HCT116 (cell line): ENCODE measurements at regions not wholly inside any gene's neighbourhood (a gene's known extent, or its start where the extent isn't known, plus 50 kb on each side); places are given as distances from the start of the nearest gene placed in this dataset.

Source experiments
- ATAC-seq: fragments of 200-7000 bp; cut with Tn5 transposase; 2 replicates; pipeline ENCODE4 v1.9.1; 2020; ENCODE audit warnings: mild to moderate bottlenecking, moderate library complexity
- BruUV-seq: library from RNA; stranded (reverse); fragments of 400-500 nt; replicated peaks from 2 replicates; lab custom pipeline; 2021; lab: Mats Ljungman, UMichigan
- CTCF ChIA-PET: fragments of 300-600 bp; sonication (Branson Sonifier 250); formaldehyde crosslinking; loops from one replicate; lab custom pipeline; 2021; ENCODE audit warnings: antibody characterized with exemption; lab: Charles Lee
- POLR2A ChIA-PET: fragments of 300-600, 350-600 bp; sonication (Branson Sonifier 250); formaldehyde crosslinking; loops from one replicate; lab custom pipeline; 2021; ENCODE audit warnings: antibody characterized with exemption; lab: Charles Lee
- RAD21 ChIA-PET, 2 experiments: fragments of 300-600 bp; sonication (Branson Sonifier 250); formaldehyde crosslinking; loops; one replicate each; lab custom pipeline; 2023; ENCODE audit warnings: low total read pairs in 2 of 2; ENCODE audit not compliant: uncharacterized antibody in 2 of 2, unreplicated experiment in 2 of 2, low non-redundant PET in 1 of 2; lab: Charles Lee
- DNase-seq: peaks from one replicate; pipeline ENCODE4 v3.0.0-alpha.2; 2010; ENCODE audit warnings: low read depth, low spot score
- H2AFZ ChIP-seq: fragments of 200-600 bp; shearing (Covaris generic), sonication (generic); 2 replicates; pipeline ENCODE4 v1.6.1; 2017; ENCODE audit warnings: low read depth, mixed run types, mixed read lengths, antibody characterized with exemption, low read length; ENCODE audit not compliant: poor library complexity, severe bottlenecking
- H3K27ac ChIP-seq: 2 replicates; pipeline ENCODE4 v1.5.1; 2012; ENCODE audit warnings: low read depth, low read length
- H3K27me3 ChIP-seq: fragments of 200-600 bp; sonication (generic); 2 replicates; pipeline ENCODE4 v1.6.1; 2016; ENCODE audit warnings: mixed run types, low read length, mixed read lengths; ENCODE audit not compliant: insufficient read depth
- H3K36me3 ChIP-seq, 2 experiments: fragments of 200-500 bp in 1 of 2; fragments of 200-600 bp in 1 of 2; sonication (Bioruptor generic) in 1 of 2; sonication (generic) in 1 of 2; 2 replicates each; pipeline versions ENCODE4 v1.5.1 to v1.6.1; 2014 to 2016; ENCODE audit warnings: low read length in 2 of 2, inconsistent platforms in 1 of 2, mixed read lengths in 1 of 2, mixed run types in 1 of 2; ENCODE audit not compliant: insufficient read depth in 2 of 2, control insufficient read depth in 1 of 2
- H3K4me1 ChIP-seq, 2 experiments: fragments of 200-600 bp in 1 of 2; sonication (generic) in 1 of 2; 2 replicates each; pipeline versions ENCODE4 v1.5.1 to v1.6.1; 2012 to 2017; ENCODE audit warnings: low read length in 2 of 2, inconsistent platforms in 1 of 2, mild to moderate bottlenecking in 1 of 2, mixed read lengths in 1 of 2, mixed run types in 1 of 2, moderate library complexity in 1 of 2; ENCODE audit not compliant: insufficient read depth in 2 of 2, control insufficient read depth in 1 of 2
- H3K4me2 ChIP-seq: fragments of 200-600 bp; sonication (generic); 2 replicates; pipeline ENCODE4 v1.6.1; 2017; ENCODE audit warnings: mixed run types, low read length, mixed read lengths
- H3K4me3 ChIP-seq, 2 experiments: fragments of 200-600 bp in 1 of 2; sonication (generic) in 1 of 2; replicated peaks in 1 of 2; 2 replicates each; pipeline ENCODE4 v1.5.1; 2011 to 2016; ENCODE audit warnings: low read length in 2 of 2, control low read depth in 1 of 2, low read depth in 1 of 2, mild to moderate bottlenecking in 1 of 2, mixed read lengths in 1 of 2, mixed run types in 1 of 2
- H3K79me2 ChIP-seq: fragments of 200-600 bp; sonication (generic); 2 replicates; pipeline ENCODE4 v1.6.1; 2017; ENCODE audit warnings: mild to moderate bottlenecking, mixed run types, low read length, moderate library complexity, mixed read lengths; ENCODE audit not compliant: insufficient read depth
- H3K9ac ChIP-seq: fragments of 200-600 bp; sonication (generic); 2 replicates; pipeline ENCODE4 v1.6.1; 2016; ENCODE audit warnings: low read length, mixed read lengths
- H3K9me2 ChIP-seq: fragments of 200-600 bp; sonication (generic), shearing (Covaris generic); 2 replicates; pipeline ENCODE4 v1.6.1; 2017; ENCODE audit warnings: mixed run types, mild to moderate bottlenecking, moderate library complexity; ENCODE audit not compliant: insufficient read depth
- H3K9me3 ChIP-seq, 2 experiments: fragments of 200-500 bp in 1 of 2; fragments of 200-600 bp in 1 of 2; sonication (Bioruptor generic) in 1 of 2; sonication (generic) in 1 of 2; 2 replicates each; pipeline ENCODE4 v1.6.1; 2014 to 2017; ENCODE audit warnings: low read length in 2 of 2, mixed read lengths in 2 of 2, inconsistent platforms in 1 of 2, low read depth in 1 of 2, mild to moderate bottlenecking in 1 of 2, mixed run types in 1 of 2, moderate library complexity in 1 of 2; ENCODE audit not compliant: control insufficient read depth in 1 of 2, insufficient read depth in 1 of 2
- H4K20me1 ChIP-seq: fragments of 200-600 bp; sonication (generic), shearing (Covaris generic); 2 replicates; pipeline ENCODE4 v1.6.1; 2017; ENCODE audit warnings: mixed run types, mild to moderate bottlenecking, moderate library complexity; ENCODE audit not compliant: insufficient read depth
- CBX3 ChIP-seq: IDR thresholded peaks from 2 replicates; pipeline ENCODE4 v1.6.1; 2012; ENCODE audit warnings: low read depth
- CEBPB ChIP-seq: IDR thresholded peaks from 2 replicates; pipeline ENCODE4 v1.6.1; 2012; ENCODE audit warnings: low read depth
- EGR1 ChIP-seq: IDR thresholded peaks from 2 replicates; pipeline ENCODE4 v1.6.1; 2012; ENCODE audit warnings: low read depth
- EZH2 ChIP-seq: fragments of 200-600 bp; sonication (generic); IDR thresholded peaks from 2 replicates; pipeline ENCODE4 v1.6.1; 2017; ENCODE audit warnings: antibody characterized with exemption, mixed run types
- FOSL1 ChIP-seq: IDR thresholded peaks from 2 replicates; pipeline ENCODE4 v1.6.1; 2012; ENCODE audit warnings: low read depth
- JUND ChIP-seq: IDR thresholded peaks from 2 replicates; pipeline ENCODE4 v1.6.1; 2012
- POLR2A ChIP-seq: IDR thresholded peaks from 2 replicates; pipeline ENCODE4 v1.7.0; 2011; ENCODE audit warnings: borderline replicate concordance; ENCODE audit not compliant: insufficient read depth, insufficient read length; ENCODE audit errors: extremely low read depth
- POLR2AphosphoS5 ChIP-seq: IDR thresholded peaks from 2 replicates; pipeline ENCODE4 v1.6.1; 2011; ENCODE audit warnings: mild to moderate bottlenecking, low read depth, low read length, moderate library complexity
- REST ChIP-seq: IDR thresholded peaks from 2 replicates; pipeline ENCODE4 v1.6.1; 2012; ENCODE audit warnings: low read depth
- SIN3A ChIP-seq: IDR thresholded peaks from 2 replicates; pipeline ENCODE4 v1.6.1; 2012; ENCODE audit warnings: low read depth
- SP1 ChIP-seq: IDR thresholded peaks from 2 replicates; pipeline ENCODE4 v1.6.1; 2012; ENCODE audit warnings: low read depth
- SRF ChIP-seq: IDR thresholded peaks from 2 replicates; pipeline ENCODE4 v1.6.1; 2012; ENCODE audit warnings: low read depth
- TCF7L2 ChIP-seq: IDR thresholded peaks from 2 replicates; pipeline ENCODE4 v1.7.0; 2011; ENCODE audit warnings: borderline replicate concordance, inconsistent platforms; ENCODE audit not compliant: insufficient read depth, insufficient read length; ENCODE audit errors: extremely low read depth
- YY1 ChIP-seq: IDR thresholded peaks from 2 replicates; pipeline ENCODE4 v1.6.1; 2011; ENCODE audit warnings: low read length, low read depth, moderate library complexity, mild to moderate bottlenecking; ENCODE audit not compliant: insufficient replicate concordance; ENCODE audit errors: extremely low read depth
- ZBTB33 ChIP-seq: IDR thresholded peaks from 2 replicates; pipeline ENCODE4 v1.6.1; 2011; ENCODE audit warnings: mild to moderate bottlenecking, low read length, moderate library complexity; ENCODE audit not compliant: insufficient replicate concordance; ENCODE audit errors: extremely low read depth
- intact Hi-C: fragments of 100-400 bp; cut with micrococcal nuclease; formaldehyde crosslinking; loops from 2 replicates; pipeline ENCODE4 v1.10.0; 2022

- H4K20me1 ChIP-seq: no peaks in the 10 kb centered on the region
- no peaks in the 10 kb centered on the region for H3K9me3 ChIP-seq
- no peak overlapping the region for H3K9ac ChIP-seq
- no peak for DNase-seq
- no peak overlapping the region for H3K27ac ChIP-seq
- H3K36me3 ChIP-seq: no peaks in the 10 kb centered on the region
- no peaks in the 10 kb centered on the region for H3K9me2 ChIP-seq
- no peak overlapping the region for H2AFZ ChIP-seq
- H3K4me1 ChIP-seq: no peaks in the 10 kb centered on the region
- no peak for TF ChIP-seq EGR1
- no peak for TF ChIP-seq POLR2A
- TF ChIP-seq SP1: no peak
- no peak for TF ChIP-seq TCF7L2
- no peak for TF ChIP-seq SRF
- no peak for TF ChIP-seq CEBPB
- no peak for TF ChIP-seq JUND
- ChIA-PET RAD21 (no interaction called here), POLR2A (no interaction called here), CTCF (no interaction called here)
- no peaks in the 10 kb centered on the region for H3K27me3 ChIP-seq
- H3K4me3 ChIP-seq: no peak overlapping the region
- no TSS peak for BruUV-seq
- intact Hi-C loops: no loop called here
- H3K79me2 ChIP-seq: no peaks in the 10 kb centered on the region
- ATAC-seq: no peak
- no peak overlapping the region for H3K4me2 ChIP-seq
Measured at GRCh38 chr4:138561906-138562305, 319.8 kb upstream of the SLC7A11 start.

GRCh38 chr4:138561276-138561880, 319.2 kb upstream of the SLC7A11 start:
- ChIA-PET CTCF (no interaction called here), POLR2A (no interaction called here), RAD21 (no interaction called here)
- Histone ChIP-seq H3K4me2 (no peak overlapping the region), H4K20me1 (no peaks in the 10 kb centered on the region), H3K4me1 (no peaks in the 10 kb centered on the region), H3K27ac (no peak overlapping the region), H3K36me3 (no peaks in the 10 kb centered on the region), H3K27me3 (no peaks in the 10 kb centered on the region), H3K4me3 (no peak overlapping the region), H3K9ac (no peak overlapping the region), H3K9me3 (no peaks in the 10 kb centered on the region), H2AFZ (no peak overlapping the region), H3K9me2 (no peaks in the 10 kb centered on the region), H3K79me2 (no peaks in the 10 kb centered on the region)
- intact Hi-C loops: no loop called here
- BruUV-seq: no TSS peak
- DNase-seq (no peak), ATAC-seq (no peak)
- TF ChIP-seq SP1: no peak
- no peak for TF ChIP-seq SIN3A
- no peak for TF ChIP-seq YY1
- no peak for TF ChIP-seq EGR1
- TF ChIP-seq EZH2: no peak
- no peak for TF ChIP-seq FOSL1
- TF ChIP-seq POLR2AphosphoS5: no peak
- TF ChIP-seq CBX3: no peak
- TF ChIP-seq POLR2A: no peak
- TF ChIP-seq REST: no peak
- no peak for TF ChIP-seq CEBPB
- TF ChIP-seq ZBTB33: no peak
